ENCODE measurements at regions not wholly inside any gene's neighbourhood (a gene's known extent, or its start where the extent isn't known, plus 50 kb on each side); places are given as distances from the start of the nearest gene placed in this dataset.

- no peak for TF ChIP-seq CTCF (conservative IDR thresholded peaks at IDR 0.05)
- Mint-ChIP-seq H3K36me3 (ENCODE audit: low read depth) (no peaks in the 10 kb centered on the region), H3K4me1 (peaks cover 12% of the 10 kb centered on the region), H3K9me3 (no peaks in the 10 kb centered on the region), H3K4me3 (no peak overlapping the region), H3K27me3 (ENCODE audit: low read depth) (no peaks in the 10 kb centered on the region), H3K27ac (ENCODE audit: unreplicated experiment) (no peak overlapping the region)
- no peak for DNase-seq (ENCODE audit: low read depth, low spot score)
These were observed 494.9 kb upstream of the POU3F2 start for GRCh38 chr6:98339506-98339905.

GRCh38 chr6:98343004-98343403 is 491.4 kb upstream of the POU3F2 start:
- H3K27ac Mint-ChIP-seq (ENCODE audit: unreplicated experiment): no peak overlapping the region
- H3K27me3 Mint-ChIP-seq (ENCODE audit: low read depth): no peaks in the 10 kb centered on the region
- DNase-seq (ENCODE audit: low read depth, low spot score): no peak
- H3K36me3 Mint-ChIP-seq (ENCODE audit: low read depth): no peaks in the 10 kb centered on the region
- H3K4me3 Mint-ChIP-seq: no peak overlapping the region
- H3K4me1 Mint-ChIP-seq: peaks cover 11% of the 10 kb centered on the region
- no peaks in the 10 kb centered on the region for H3K9me3 Mint-ChIP-seq
- no peak for TF ChIP-seq CTCF (conservative IDR thresholded peaks at IDR 0.05)

- Mint-ChIP-seq H3K36me3 (ENCODE audit: low read depth) (no peaks in the 10 kb centered on the region), H3K27ac (ENCODE audit: unreplicated experiment) (no peak overlapping the region)
- TF ChIP-seq CTCF (conservative IDR thresholded peaks at IDR 0.05): no peak
These were observed 490.6 kb upstream of the POU3F2 start for GRCh38 chr6:98343797-98344196.

GRCh38 chr6:98352348-98352747 is 482.0 kb upstream of the POU3F2 start:
- no peak overlapping the region for H3K27ac Mint-ChIP-seq (ENCODE audit: unreplicated experiment)
- H3K27me3 Mint-ChIP-seq (ENCODE audit: low read depth): no peaks in the 10 kb centered on the region
- DNase-seq (ENCODE audit: low read depth, low spot score): no peak
- no peaks in the 10 kb centered on the region for H3K9me3 Mint-ChIP-seq
- H3K4me1 Mint-ChIP-seq: peaks cover 3% of the 10 kb centered on the region
- no peaks in the 10 kb centered on the region for H3K36me3 Mint-ChIP-seq (ENCODE audit: low read depth)
- no peak overlapping the region for H3K4me3 Mint-ChIP-seq
- TF ChIP-seq CTCF (conservative IDR thresholded peaks at IDR 0.05): no peak

More at GRCh38 chr6:98343797-98344196, 490.6 kb upstream of the POU3F2 start:
- no peaks in the 10 kb centered on the region for H3K27me3 Mint-ChIP-seq (ENCODE audit: low read depth)
- no peak overlapping the region for H3K4me3 Mint-ChIP-seq
- DNase-seq (ENCODE audit: low read depth, low spot score): no peak
- H3K4me1 Mint-ChIP-seq: peaks cover 9% of the 10 kb centered on the region
- H3K9me3 Mint-ChIP-seq: no peaks in the 10 kb centered on the region

GRCh38 chr6:98358173-98358572 is 476.2 kb upstream of the POU3F2 start:
- no peaks in the 10 kb centered on the region for H3K4me1 Mint-ChIP-seq
- H3K27ac Mint-ChIP-seq (ENCODE audit: unreplicated experiment): no peak overlapping the region
- no peak for DNase-seq (ENCODE audit: low read depth, low spot score)
- no peak for TF ChIP-seq CTCF (conservative IDR thresholded peaks at IDR 0.05)
- no peaks in the 10 kb centered on the region for H3K9me3 Mint-ChIP-seq
- no peaks in the 10 kb centered on the region for H3K36me3 Mint-ChIP-seq (ENCODE audit: low read depth)
- peaks cover 3% of the 10 kb centered on the region for H3K27me3 Mint-ChIP-seq (ENCODE audit: low read depth)
- H3K4me3 Mint-ChIP-seq: no peak overlapping the region

GRCh38 chr6:98366371-98366770 is 468.0 kb upstream of the POU3F2 start:
- no peak overlapping the region for H3K4me3 Mint-ChIP-seq
- no peak overlapping the region for H3K27ac Mint-ChIP-seq (ENCODE audit: unreplicated experiment)

More at GRCh38 chr6:98366371-98366770, 468.0 kb upstream of the POU3F2 start:
- Mint-ChIP-seq H3K27me3 (ENCODE audit: low read depth) (peaks cover 3% of the 10 kb centered on the region), H3K4me1 (peaks cover 10% of the 10 kb centered on the region), H3K9me3 (peaks cover 4% of the 10 kb centered on the region), H3K36me3 (ENCODE audit: low read depth) (no peaks in the 10 kb centered on the region)
- no peak for TF ChIP-seq CTCF (conservative IDR thresholded peaks at IDR 0.05)
- no peak for DNase-seq (ENCODE audit: low read depth, low spot score)
